Inflammatory macrophage (primary cell): ENCODE measurements at regions not wholly inside any gene's neighbourhood (a gene's known extent, or its start where the extent isn't known, plus 50 kb on each side); places are given as distances from the start of the nearest gene placed in this dataset.

Experiments
- DNase-seq, 2 donors: peaks; one replicate each; pipeline ENCODE4 v3.0.0-alpha.2; 2020 to 2022

DNA sequence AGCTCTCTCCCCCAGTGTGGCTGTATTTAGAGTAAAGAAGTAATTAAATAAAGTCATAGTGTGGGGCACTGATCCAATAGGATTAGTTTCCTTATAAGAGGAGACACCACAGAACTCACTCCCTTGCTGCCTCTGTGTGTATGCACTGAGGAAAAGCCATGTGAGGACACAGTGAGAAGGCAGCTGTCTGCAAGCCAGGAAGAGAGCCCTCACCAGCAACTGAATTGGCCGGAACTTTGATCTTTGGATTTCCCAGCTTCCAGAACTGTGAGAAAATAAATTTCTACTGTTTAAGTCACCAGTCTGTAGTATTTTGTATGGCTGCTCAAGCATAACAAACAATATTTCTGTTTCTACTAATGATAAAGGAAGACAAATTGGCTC is 368.7 kb upstream of the PRICKLE1 start:
- no peak for DNase-seq

DNA sequence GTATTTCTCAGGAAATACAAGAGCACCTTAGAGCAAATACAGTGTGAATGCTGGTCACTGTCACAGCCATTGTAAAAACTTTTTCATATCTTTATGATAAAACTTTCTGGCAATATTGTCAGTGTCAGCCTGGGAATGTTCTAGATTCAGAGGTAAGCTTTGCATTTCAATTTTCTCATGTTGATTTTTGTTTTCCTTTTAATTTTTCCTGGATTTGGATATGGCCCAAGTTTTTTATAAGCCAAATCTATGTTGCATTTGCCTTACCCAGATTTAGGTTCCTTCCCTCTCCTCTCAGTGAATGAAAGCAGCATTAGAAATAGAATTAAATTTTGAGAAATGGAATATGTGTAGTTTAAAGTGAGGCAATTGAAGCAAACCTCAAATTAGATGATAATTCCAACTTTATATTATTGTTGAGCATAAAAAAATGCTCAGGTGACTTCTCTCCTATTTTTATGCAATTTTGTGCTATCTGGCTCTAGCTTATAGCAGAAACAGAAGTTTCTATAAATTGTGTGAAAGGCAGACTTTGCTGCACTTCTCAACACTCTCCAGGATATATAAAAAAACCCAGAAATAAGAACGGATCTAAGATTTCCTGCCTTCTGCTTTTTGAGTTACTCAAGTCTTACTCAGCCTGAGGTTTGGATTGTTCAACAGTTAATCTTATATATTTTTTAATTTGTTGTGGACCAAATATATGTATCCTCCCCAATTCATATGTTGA is 368.2 kb upstream of the PRICKLE1 start:
- no peak for DNase-seq

DNA sequence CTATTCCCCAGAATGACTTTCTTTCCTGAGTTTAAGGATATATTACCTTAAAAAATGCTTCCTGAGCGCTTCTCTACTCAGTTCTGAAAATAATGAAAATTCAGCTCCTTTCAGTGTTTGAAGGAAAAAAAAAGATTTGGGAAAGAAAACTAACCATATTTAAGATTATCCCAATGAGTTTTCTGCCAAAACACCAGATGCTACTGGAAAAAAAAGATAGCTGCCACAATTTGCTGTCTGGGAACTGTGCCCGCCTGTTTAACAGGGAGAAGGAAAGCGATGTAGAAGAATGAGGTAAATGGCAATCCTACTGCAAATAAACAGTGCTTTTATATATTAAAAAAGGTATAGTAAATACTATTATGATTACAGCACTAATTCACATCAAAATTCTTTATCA is 367.6 kb upstream of the PRICKLE1 start:
- DNase-seq: no peak

DNA sequence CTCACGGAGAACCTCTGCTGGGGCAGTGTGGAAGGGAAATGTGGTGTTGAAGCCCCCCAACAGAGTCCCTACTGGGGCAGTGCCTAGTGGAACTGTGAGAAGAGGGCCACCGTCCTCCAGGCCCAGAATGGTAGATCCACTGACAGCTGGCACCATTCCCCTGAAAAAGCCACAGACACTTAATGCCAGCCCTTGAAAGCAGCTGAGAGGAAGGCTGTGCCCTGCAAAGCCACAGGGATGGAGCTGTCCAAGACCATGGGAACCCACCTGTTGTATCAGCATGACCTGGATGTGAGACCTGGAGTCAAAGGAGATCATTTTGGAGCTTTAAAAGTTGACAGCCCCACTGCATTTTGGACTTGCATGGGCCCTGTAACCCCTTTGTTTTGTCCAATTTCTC is 363.5 kb upstream of the PRICKLE1 start:
- no peak for DNase-seq

DNA sequence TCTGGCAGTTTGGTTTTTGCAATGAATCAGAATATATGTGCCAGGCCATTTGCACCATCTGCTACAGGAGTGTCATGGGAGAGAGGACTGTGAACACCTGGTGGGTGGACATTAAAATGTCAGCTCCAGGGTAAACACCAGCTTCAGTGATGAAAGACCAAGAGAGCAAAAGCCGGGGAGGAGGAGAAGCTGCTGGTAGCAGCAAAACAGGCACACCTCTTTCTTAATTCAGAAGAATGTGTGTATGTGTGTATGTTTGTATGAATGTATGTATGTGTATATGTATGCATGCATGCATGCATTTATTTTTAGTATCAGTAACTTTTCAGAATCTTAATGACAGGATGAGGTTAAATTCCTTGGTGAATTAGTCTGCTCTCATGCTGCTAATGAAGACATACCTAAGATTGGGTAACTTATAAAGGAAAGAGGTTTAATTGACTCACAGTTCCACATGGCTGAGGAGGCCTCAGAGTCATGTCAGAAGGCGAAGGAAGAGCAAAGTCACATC is 357.4 kb upstream of the PRICKLE1 start:
- DNase-seq: no peak

DNA sequence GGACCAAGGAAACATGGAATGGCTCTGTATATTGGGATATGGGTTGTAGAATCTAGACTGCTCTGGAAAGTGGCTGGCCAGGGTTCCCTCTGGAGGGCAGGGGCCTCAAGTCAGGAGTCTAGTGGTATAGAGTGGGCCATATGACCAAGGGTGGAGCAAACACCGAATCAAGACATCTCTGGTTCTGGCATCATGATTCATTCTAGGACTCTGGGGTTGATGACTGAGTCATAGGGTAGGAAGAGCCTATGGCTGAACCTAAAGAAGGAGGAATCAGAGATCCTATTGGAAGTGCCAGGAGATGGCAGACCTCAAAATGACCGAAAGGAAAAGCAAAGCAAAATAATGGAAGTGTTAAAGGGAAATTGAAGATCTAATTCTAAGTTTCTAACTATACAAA is 356.4 kb upstream of the PRICKLE1 start:
- no peak for DNase-seq

DNA sequence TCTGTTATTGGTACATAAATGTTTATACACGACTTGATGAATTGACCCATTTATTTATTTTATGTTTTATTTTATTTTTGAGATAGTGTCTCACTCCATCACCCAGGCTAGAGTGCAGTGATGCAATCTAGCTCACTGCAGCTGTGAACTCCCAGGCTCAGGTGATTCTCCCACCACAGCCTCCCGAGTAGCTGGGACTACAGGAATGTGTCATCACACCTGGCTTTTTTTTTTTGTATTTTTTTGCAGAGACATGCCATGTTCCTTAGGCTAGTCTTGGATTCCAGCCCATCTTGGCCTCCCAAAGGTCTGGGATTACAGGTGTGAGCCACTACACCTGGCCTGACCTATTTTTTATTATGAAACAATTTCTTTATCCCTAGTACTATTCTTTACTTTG is 355.0 kb upstream of the PRICKLE1 start:
- DNase-seq: no peak

DNA sequence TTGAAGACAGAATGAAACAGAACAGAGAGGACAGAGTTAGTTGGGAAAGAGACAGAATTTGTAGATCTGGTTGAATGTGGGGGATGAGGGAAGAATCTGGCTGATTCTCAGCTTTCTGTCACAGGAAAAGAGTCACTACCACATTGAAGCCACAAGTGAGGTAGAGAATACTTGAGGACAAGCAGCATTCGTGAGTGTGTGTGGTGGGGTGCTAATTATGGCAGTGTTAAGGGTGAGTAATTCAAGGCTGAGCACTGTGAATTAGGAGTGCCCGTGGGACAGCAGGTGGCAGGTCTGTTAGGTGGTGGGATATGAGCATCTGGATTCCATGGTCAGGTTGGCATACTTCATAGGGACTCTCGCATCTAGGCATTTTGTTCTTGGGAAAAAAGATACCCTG is 347.4 kb upstream of the PRICKLE1 start:
- DNase-seq: no peak

DNA sequence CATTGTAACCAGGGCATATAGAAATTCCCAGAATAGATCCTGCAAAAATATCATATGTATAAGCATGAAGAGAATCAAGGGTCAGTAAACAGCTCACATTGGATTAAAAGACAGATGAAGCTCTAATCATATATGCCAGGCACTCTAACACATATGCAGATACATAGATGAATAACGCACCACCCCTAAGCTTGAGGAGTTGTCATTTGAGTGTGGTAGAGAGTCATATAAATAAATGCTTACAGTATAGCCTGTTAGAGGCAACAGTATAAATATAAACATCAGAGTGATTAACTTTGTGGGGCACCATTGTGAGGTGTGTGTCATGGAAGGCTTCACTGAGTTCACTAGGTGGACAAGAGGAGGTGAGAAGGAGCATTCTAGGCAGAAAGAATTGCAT is 346.7 kb upstream of the PRICKLE1 start:
- DNase-seq: no peak

DNA sequence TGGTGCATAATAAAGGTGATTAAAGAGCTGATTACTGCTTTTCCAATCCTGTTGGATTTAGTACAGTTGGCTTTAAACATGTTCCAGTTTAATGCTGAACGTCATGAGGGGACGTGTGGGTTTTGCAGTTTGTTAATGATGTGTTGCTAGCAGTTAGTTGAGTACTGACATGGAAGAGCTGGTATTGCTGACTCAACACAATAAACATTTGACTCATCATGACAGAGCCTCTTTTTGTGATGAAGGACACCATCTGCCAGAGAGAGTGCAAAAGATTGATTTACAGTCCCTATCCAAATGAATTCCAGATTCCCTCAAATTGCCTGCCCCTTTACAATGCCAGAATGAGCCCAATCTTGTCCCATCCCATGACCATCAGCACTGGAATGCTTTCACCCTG is 346.2 kb upstream of the PRICKLE1 start:
- DNase-seq: no peak

DNA sequence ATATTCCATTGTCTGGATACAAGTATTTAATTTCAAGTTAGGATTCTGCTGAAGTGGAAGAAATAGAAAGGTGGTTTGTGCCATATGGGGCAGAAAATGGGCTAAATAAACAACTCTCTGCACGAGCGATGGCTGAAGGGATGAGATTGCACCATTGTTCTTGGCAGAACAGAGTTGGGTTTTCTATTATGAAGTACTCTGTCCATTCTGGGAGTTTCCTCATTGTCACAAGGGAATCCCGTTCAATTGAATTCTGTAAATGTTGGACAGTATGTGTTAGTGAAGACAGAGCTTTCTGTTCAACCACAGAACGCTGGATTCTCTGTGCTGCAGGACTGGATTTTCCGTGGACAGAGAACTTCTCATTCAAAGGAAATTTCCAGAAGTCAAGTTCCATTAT is 345.5 kb upstream of the PRICKLE1 start:
- no peak for DNase-seq

DNA sequence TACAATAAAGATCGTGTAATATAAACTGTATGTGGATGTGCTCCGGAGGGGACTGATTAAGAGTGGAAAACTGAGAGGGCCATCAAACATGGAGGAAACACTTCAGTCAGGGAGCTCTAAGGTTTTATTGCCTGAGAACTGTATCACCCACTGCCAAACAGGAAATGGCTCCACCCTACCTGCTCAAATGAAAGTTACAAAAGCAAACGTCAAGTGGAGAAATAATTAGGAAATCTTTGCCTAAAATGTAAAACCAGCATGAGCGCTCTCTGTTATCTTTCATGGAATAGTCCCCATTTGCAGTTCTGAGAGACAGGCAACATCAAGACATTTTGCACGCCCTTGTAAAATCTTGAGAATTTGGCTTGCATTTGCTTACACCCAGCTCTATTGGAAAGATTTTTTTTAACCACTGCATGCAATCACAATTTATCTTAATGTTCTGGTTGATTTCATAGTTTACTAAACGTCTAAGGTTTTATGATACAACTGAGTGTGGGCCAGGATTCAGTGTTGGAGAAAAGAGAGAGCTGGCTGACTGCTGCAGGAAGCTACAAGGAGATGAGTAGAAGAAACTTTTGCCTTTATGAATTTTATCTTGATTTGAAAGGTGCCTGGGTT is 344.0 kb upstream of the PRICKLE1 start:
- DNase-seq: no peak

DNA sequence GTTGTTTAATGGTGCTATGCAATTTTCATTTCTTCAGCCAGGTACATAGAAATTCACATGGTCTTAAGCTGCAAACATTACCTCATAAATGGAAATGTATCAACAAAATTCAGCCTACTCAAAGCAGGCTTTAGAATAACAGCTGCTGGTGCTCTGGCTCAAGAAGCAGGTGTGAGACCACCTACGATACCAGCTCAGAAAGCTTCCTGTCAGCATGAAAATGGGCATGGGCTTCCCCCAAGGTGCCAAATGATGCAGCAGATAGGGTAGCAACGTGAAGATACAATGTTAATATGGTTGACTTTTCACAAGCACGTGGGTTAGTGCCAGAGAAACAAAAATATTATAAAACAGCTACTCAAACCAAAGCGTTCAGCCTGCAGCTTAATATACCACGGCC is 343.4 kb upstream of the PRICKLE1 start:
- no peak for DNase-seq

DNA sequence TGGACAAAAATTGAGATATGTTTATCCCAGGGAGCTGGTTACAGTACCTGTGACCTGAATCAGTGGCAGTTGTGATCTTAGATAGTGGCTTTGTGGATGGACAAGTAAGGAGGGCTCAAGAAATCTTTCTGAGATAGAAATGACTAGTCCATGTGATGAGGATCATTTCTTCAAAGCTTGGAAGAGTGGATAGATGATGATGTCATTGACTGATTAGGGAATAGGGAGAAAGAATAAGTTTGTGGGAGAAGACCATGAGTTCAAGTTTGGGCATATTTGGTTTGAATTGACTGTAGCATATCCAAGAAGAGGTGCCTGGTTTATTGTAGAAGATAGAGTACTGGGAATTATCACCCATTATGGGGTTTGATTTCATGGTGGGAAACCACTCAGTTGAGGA is 336.7 kb upstream of the PRICKLE1 start:
- no peak for DNase-seq

DNA sequence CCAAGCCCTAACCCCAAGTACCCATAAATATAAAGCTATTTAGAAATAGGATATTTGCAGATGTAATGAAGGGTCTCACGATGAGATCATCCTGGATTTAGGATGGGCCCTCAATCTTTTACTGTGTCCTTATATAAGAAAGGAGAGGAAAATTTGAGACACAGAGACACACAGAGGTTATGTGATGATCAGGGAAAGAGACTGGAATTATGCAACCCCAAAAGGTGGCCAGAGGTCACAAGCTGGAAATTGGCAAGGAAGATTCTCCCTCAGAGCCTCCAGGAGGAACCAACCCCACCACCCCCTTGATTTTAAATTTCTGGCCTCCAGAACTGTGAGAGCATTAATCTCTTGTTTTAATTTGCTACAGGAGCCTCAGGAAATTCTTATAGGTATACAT is 334.9 kb upstream of the PRICKLE1 start:
- DNase-seq: no peak

DNA sequence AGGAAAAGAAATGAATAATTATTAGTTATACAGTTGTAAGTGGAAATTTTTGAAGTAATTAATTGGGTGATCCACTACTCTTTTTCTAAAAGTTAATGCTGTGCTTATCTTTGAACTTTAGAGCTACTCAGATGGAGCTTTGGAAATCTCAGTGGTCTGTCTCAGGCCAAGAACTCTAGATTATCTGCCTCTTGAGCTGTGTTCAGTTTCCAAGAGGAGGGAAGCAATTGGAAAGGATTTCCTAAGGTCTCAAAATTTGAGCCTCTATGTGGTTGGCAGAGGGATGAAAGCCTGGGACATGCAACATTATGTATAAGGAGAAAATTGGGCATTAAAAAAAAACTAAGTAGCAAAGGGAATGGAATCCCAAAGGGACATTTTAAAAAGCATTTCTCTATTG is 334.0 kb upstream of the PRICKLE1 start:
- no peak for DNase-seq

DNA sequence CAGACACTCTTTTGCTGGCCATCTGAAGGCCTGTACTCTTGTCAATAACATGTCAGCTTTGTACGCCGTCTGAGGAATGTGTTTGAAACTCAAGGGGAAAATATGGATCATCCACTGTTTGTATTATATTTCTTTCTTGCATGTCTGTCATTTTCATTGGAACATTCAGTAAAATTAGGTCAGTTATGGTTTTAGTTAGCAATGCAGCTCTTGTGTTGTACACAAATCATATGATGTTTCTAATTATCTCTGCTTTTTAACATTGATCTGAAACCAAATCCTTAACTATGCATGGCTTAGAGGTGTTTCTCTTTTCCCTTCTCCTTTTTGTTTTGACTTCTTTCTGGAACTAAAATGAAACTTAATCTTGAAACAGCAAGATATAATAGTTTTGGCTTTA is 333.6 kb upstream of the PRICKLE1 start:
- DNase-seq: no peak

DNA sequence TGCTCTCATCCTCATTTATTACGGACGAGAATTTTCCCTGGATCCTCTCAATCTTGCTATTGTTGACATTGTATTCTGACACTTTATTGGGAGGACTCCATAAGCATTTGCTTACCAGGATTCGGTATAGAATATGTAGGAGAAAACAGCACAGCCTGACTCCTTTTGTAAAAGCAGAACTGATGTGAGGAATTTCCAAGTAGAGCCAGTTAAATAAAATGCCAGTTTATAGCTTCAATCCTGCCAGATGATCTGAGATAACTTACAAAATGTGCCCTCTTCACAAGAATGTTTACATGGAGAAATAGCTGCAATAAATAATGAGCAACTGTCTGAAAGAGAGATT is 332.9 kb upstream of the PRICKLE1 start:
- DNase-seq: no peak

DNA sequence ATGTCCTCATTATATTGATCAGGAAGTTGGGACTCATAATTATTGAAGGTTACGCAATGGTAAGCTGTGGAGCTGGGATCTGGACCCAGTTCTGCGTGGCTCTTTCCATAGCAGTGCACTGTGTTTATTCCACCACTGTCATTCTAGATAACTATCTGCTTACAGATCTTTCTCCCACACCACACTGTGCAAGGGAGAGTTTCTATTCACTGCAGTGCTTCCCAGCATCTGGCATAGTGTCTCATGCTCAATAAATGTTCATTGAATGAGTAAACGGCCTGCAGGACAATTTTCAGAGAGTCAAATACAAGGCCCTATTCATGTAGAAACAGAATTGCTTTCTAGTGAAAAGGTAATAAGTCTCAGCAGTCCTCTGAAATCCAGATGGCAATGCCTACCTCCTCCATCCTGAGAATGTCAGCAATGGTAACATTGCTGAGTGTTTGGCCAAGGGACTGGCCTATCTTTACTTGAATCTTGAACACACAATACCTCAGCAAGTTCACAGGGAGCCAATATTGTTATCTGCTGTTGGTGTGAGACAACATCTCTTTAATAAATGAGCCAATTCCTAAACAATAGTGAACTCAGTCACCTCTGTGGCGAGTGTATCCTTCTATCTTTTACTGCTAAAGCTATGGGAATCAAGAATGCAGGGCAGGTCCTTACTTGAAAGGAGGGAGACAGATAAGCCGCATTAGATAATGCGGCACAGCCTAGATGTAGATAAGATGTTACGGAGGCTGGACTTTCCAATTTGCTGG is 332.4 kb upstream of the PRICKLE1 start:
- DNase-seq: no peak

DNA sequence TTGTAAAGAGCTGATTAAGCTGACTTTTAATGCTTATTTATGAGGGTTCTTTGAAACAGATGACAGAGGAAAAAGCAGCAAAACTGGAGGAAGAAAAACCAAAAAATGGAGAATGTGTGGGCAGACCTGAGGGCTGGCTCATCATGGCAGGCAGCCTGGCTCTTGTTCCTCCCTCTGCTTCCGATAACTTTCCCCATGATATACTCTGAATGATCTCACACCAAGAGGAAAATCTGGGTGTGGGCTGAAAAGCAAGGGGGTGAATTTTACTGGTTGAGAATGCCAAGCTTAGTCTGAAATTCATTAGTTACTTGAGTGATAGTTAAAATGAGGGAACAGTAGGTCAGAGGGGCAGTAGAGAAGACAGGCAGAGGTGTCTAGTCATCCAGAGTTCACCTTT is 330.1 kb upstream of the PRICKLE1 start:
- DNase-seq: no peak

DNA sequence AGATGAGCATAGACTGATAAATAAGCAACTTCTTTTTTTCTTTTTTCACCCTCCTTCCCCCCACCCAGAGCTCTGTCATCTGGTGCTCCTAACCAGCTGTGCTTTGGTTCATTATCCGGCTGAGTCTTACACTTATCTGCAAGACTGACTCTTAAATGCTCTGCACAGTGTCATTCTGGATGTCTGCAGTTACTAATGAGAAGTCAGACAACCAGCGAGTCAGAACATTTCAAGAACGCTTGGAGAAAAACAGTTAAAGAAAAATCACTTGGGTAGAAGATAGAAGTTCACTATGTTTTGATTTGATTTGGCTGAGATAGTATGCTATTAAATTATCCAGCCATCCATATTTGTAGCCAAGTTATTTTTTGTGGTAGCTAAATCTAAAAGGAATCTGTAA is 328.9 kb upstream of the PRICKLE1 start:
- DNase-seq: no peak

DNA sequence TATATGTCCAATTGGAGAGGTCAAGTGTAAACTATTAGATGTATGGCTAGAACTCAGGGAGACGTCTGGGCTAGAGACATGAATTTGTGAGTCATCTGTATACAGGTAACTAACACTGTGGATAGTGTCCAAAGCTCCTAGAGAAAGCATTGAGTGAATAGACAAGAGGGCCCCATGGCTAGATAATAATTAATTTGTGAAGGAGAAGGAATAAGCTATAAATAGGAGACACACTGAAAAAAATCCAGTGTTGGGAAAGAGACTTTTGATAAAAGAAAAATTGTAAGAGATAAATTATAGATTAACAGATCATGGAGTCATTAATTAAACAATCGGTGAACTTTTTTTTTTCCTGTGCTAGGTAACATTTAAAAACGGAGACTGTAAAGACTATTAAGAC is 326.6 kb upstream of the PRICKLE1 start:
- no peak for DNase-seq

DNA sequence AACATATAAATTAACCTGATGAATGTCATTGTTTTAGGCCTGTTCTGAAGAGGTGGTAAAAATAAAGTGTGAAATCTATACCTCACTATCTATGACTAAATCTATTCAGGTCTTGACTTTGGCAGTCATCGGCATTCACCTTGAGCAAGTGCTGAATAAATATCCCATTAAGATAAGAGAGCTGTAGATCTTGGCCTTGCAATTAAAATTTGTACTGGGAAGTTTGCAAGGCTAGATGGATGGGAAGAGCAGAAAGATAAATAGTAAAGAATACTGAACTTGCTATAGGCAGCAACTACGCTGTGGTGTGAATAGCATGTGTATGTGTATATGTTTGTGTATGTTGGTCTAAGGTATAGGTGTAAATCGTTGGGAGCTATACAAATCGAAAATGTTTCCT is 325.9 kb upstream of the PRICKLE1 start:
- no peak for DNase-seq

DNA sequence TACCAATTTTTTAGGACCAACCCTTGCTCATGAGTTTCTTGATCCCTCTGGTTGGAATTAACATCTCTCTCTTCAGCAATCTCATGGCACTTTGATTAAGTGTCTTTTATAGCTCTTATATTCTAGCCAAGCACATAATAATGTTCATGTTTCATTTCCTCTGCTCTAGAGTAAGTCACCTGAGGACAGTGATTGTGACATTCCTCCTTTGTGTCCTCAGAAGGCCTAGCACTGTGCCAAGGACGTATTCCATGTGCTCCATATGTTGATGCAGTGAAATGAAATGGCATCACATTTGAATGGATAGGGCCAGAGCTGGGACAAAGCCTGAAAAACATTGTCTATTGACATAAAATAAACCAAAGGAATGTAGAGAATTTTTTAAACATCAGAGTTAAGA is 322.8 kb upstream of the PRICKLE1 start:
- no peak for DNase-seq
